ENCODE measurements at regions not wholly inside any gene's neighbourhood (a gene's known extent, or its start where the extent isn't known, plus 50 kb on each side); places are given as distances from the start of the nearest gene placed in this dataset.
"Not testable (repeated sequence)": the region's sequence is repeated elsewhere in the genome, so short reads cannot be mapped to it uniquely, and the experiment has no call there.

- TF ChIP-seq, protein P1, sequence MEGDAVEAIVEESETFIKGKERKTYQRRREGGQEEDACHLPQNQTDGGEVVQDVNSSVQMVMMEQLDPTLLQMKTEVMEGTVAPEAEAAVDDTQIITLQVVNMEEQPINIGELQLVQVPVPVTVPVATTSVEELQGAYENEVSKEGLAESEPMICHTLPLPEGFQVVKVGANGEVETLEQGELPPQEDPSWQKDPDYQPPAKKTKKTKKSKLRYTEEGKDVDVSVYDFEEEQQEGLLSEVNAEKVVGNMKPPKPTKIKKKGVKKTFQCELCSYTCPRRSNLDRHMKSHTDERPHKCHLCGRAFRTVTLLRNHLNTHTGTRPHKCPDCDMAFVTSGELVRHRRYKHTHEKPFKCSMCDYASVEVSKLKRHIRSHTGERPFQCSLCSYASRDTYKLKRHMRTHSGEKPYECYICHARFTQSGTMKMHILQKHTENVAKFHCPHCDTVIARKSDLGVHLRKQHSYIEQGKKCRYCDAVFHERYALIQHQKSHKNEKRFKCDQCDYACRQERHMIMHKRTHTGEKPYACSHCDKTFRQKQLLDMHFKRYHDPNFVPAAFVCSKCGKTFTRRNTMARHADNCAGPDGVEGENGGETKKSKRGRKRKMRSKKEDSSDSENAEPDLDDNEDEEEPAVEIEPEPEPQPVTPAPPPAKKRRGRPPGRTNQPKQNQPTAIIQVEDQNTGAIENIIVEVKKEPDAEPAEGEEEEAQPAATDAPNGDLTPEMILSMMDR (conservative IDR thresholded peaks at IDR 0.05) = not testable (repeated sequence)
- TF ChIP-seq ZFX (IDR thresholded peaks at IDR 0.05) = not testable (repeated sequence)
These were observed 65.4 kb upstream of the FBXO33 start for GRCh38 chr14:39497677-39498076.

Data from C4-2B (cell line).